SK-N-SH (cell line): ENCODE measurements at regions not wholly inside any gene's neighbourhood (a gene's known extent, or its start where the extent isn't known, plus 50 kb on each side); places are given as distances from the start of the nearest gene placed in this dataset.

ENCODE experiments used
- CTCF ChIA-PET: fragments of 300-600, 350-600 bp; formaldehyde crosslinking; extraction: SDS; loops from one replicate; lab custom pipeline; 2021; lab: Yijun Ruan, JAX
- POLR2A ChIA-PET: fragments of 350-600 bp; sonication (Branson Sonifier 250); formaldehyde crosslinking; extraction: SDS; loops from one replicate; lab custom pipeline; 2020; ENCODE audit warnings: antibody characterized with exemption, inconsistent platforms; lab: Yijun Ruan, JAX
- DNase-seq: peaks from one replicate; pipeline ENCODE4 v3.0.0; 2012
- H2AFZ ChIP-seq: fragments of 200-600 bp; sonication (generic); 2 replicates; pipeline ENCODE4 v1.8.1; 2016; ENCODE audit warnings: antibody characterized with exemption, mild to moderate bottlenecking, low read depth
- H3F3A ChIP-seq: fragments of 200-600 bp; sonication (generic); replicated peaks from 2 replicates; pipeline ENCODE3; 2016; ENCODE audit warnings: antibody characterized with exemption, mild to moderate bottlenecking; ENCODE audit not compliant: insufficient read depth
- H3K27ac ChIP-seq, 2 experiments: fragments of 200-500 bp in 1 of 2; fragments of 200-600 bp in 1 of 2; sonication (Bioruptor generic) in 1 of 2; sonication (generic), shearing (Covaris generic) in 1 of 2; 2 replicates each; pipeline versions ENCODE4 v1.5.1 to v1.6.1; 2014 to 2016; ENCODE audit warnings: low read depth in 2 of 2, inconsistent platforms in 1 of 2, low read length in 1 of 2, mild to moderate bottlenecking in 1 of 2, mixed read lengths in 1 of 2
- H3K27me3 ChIP-seq: fragments of 200-600 bp; sonication (generic), shearing (Covaris generic); 2 replicates; pipeline ENCODE4 v1.6.1; 2016; ENCODE audit warnings: mixed run types; ENCODE audit not compliant: insufficient read depth
- H3K36me3 ChIP-seq, 2 experiments: fragments of 200-500 bp in 1 of 2; fragments of 200-600 bp in 1 of 2; sonication (Bioruptor generic) in 1 of 2; sonication (generic) in 1 of 2; replicated peaks in 1 of 2; 2 replicates each; pipeline versions ENCODE3 to v1.5.1; 2014 to 2016; ENCODE audit warnings: low read length in 1 of 2, mild to moderate bottlenecking in 1 of 2; ENCODE audit not compliant: insufficient read depth in 2 of 2, control insufficient read depth in 1 of 2
- H3K4me1 ChIP-seq, 2 experiments: fragments of 200-500 bp in 1 of 2; fragments of 200-600 bp in 1 of 2; sonication (Bioruptor generic) in 1 of 2; sonication (generic), shearing (Covaris generic) in 1 of 2; 2 replicates each; pipeline versions ENCODE4 v1.5.1 to v1.6.1; 2014 to 2016; ENCODE audit warnings: low read depth in 1 of 2, low read length in 1 of 2, mixed run types in 1 of 2; ENCODE audit not compliant: insufficient read depth in 2 of 2, control insufficient read depth in 1 of 2
- H3K4me2 ChIP-seq: fragments of 200-600 bp; sonication (generic), shearing (Covaris generic); 2 replicates; pipeline ENCODE4 v1.6.1; 2017; ENCODE audit warnings: mixed run types
- H3K4me3 ChIP-seq, 2 experiments: fragments of 200-500 bp in 1 of 2; fragments of 200-600 bp in 1 of 2; sonication (Bioruptor generic) in 1 of 2; sonication (generic), shearing (Covaris generic) in 1 of 2; 2 replicates each; pipeline versions ENCODE4 v1.5.1 to v1.8.1; 2014 to 2016; ENCODE audit warnings: low read depth in 2 of 2, inconsistent platforms in 1 of 2, low read length in 1 of 2, mild to moderate bottlenecking in 1 of 2, mixed read lengths in 1 of 2, moderate library complexity in 1 of 2
- H3K79me2 ChIP-seq: fragments of 200-600 bp; sonication (generic); 2 replicates; pipeline ENCODE4 v1.8.1; 2017; ENCODE audit warnings: mild to moderate bottlenecking; ENCODE audit not compliant: insufficient read depth
- H3K9ac ChIP-seq: fragments of 200-600 bp; sonication (generic); 2 replicates; pipeline ENCODE4 v1.6.1; 2017; ENCODE audit warnings: mixed run types
- H3K9me2 ChIP-seq: fragments of 200-600 bp; sonication (generic); 2 replicates; pipeline ENCODE4 v1.6.1; 2017; ENCODE audit warnings: mixed run types
- H3K9me3 ChIP-seq: fragments of 200-600 bp; sonication (generic); 2 replicates; pipeline ENCODE4 v1.6.1; 2017; ENCODE audit warnings: mixed run types, mild to moderate bottlenecking, moderate library complexity
- H4K20me1 ChIP-seq: fragments of 200-600 bp; sonication (generic); 2 replicates; pipeline ENCODE4 v1.6.1; 2017; ENCODE audit warnings: mild to moderate bottlenecking, mixed run types; ENCODE audit not compliant: insufficient read depth
- EZH2phosphoT487 ChIP-seq: fragments of 200-600 bp; sonication (generic); IDR thresholded peaks from 2 replicates; pipeline ENCODE4 v1.6.1; 2017; ENCODE audit warnings: low read depth, mixed run types, mild to moderate bottlenecking, antibody characterized with exemption, moderate library complexity, borderline replicate concordance
- FOSL2 ChIP-seq: IDR thresholded peaks from 2 replicates; pipeline ENCODE4 v1.4.0; 2012; ENCODE audit warnings: low read depth, mild to moderate bottlenecking, moderate library complexity, borderline replicate concordance
- FOXM1 ChIP-seq: IDR thresholded peaks from 2 replicates; pipeline ENCODE4 v1.4.0; 2012; ENCODE audit warnings: low read depth, mild to moderate bottlenecking
- GABPA ChIP-seq: IDR thresholded peaks from 2 replicates; pipeline ENCODE4 v1.4.0; 2012; ENCODE audit warnings: low read depth, mild to moderate bottlenecking
- GATA2 ChIP-seq: sonication (generic); formaldehyde crosslinking; IDR thresholded peaks from 2 replicates; pipeline ENCODE4 v1.5.0; 2020; ENCODE audit warnings: mild to moderate bottlenecking, missing genetic modification reagents
- IRF3 ChIP-seq: fragments of 150-350 bp; IDR thresholded peaks from 2 replicates; pipeline ENCODE4 v1.6.1; 2016; ENCODE audit warnings: mild to moderate bottlenecking, low read depth, low read length
- JUND ChIP-seq: IDR thresholded peaks from 2 replicates; pipeline ENCODE4 v1.4.0; 2012
- MEF2A ChIP-seq: IDR thresholded peaks from 2 replicates; pipeline ENCODE4 v1.4.0; 2012; ENCODE audit warnings: low read depth, borderline replicate concordance
- MXI1 ChIP-seq: IDR thresholded peaks from 2 replicates; pipeline ENCODE4 v1.6.1; 2012; ENCODE audit warnings: mild to moderate bottlenecking, low read depth, low read length, improper control_type of control experiment
- NFIC ChIP-seq: IDR thresholded peaks from 2 replicates; pipeline ENCODE4 v1.4.0; 2012; ENCODE audit warnings: borderline replicate concordance
- NRF1 ChIP-seq: IDR thresholded peaks from 2 replicates; pipeline ENCODE4 v1.6.1; 2012; ENCODE audit warnings: low read depth, mild to moderate bottlenecking, low read length
- PBX3 ChIP-seq: IDR thresholded peaks from 2 replicates; pipeline ENCODE4; 2012
- RAD21 ChIP-seq: IDR thresholded peaks from 2 replicates; pipeline ENCODE4 v1.6.1; 2012; ENCODE audit warnings: mild to moderate bottlenecking, low read length
- RCOR1 ChIP-seq: fragments of 150-350 bp; IDR thresholded peaks from 2 replicates; pipeline ENCODE4 v1.6.1; 2017; ENCODE audit warnings: antibody characterized with exemption, low read length
- REST ChIP-seq: IDR thresholded peaks from 2 replicates; pipeline ENCODE4 v1.6.1; 2012; ENCODE audit warnings: mild to moderate bottlenecking, low read depth, low read length, moderate library complexity
- RFX5 ChIP-seq: IDR thresholded peaks from 2 replicates; pipeline ENCODE4 v1.6.1; 2012; ENCODE audit warnings: mild to moderate bottlenecking, improper control_type of control experiment, low read length
- TAF1 ChIP-seq: IDR thresholded peaks from 2 replicates; pipeline ENCODE4 v1.6.1; 2012; ENCODE audit warnings: low read depth, mild to moderate bottlenecking, low read length, moderate library complexity, borderline replicate concordance
- TEAD4 ChIP-seq: IDR thresholded peaks from 2 replicates; pipeline ENCODE4 v1.4.0; 2012; ENCODE audit warnings: mild to moderate bottlenecking, borderline replicate concordance; ENCODE audit not compliant: insufficient read depth
- WGBS: methylation state at CpG from one replicate; pipeline ENCODE4 v1.1.6; 2017; ENCODE audit warnings: low lambda C conversion rate; 5-methylcytosine and 5-hydroxymethylcytosine counted together

GRCh38 chr13:34767778-34768177, 174.3 kb upstream of the NBEA start:
- H3K27ac ChIP-seq = no peak overlapping the region
- H3K36me3 ChIP-seq = no peaks in the 10 kb centered on the region
- H3K79me2 ChIP-seq = no peaks in the 10 kb centered on the region
- DNase-seq = no peak
- H2AFZ ChIP-seq = no peak overlapping the region
- no peaks in the 10 kb centered on the region for H3K9me2 ChIP-seq
- H3K27me3 ChIP-seq = no peaks in the 10 kb centered on the region
- no peak for TF ChIP-seq RAD21
- no peak for TF ChIP-seq EZH2phosphoT487
- TF ChIP-seq PBX3 = no peak
- no peak for TF ChIP-seq RCOR1
- no peak for TF ChIP-seq TAF1
- TF ChIP-seq IRF3 = no peak
- no peak for TF ChIP-seq REST
- TF ChIP-seq FOXM1 = no peak
- TF ChIP-seq MEF2A = no peak
- no peak for TF ChIP-seq FOSL2
- TF ChIP-seq NRF1 = no peak
- no peak for TF ChIP-seq JUND
- no peak for TF ChIP-seq TEAD4
- no peak for TF ChIP-seq RFX5
- TF ChIP-seq GABPA = no peak
- no peak for TF ChIP-seq GATA2 (CRISPR knock-in tag)
- no peak for TF ChIP-seq MXI1
- TF ChIP-seq NFIC = no peak
- H3K4me3 ChIP-seq = no peak overlapping the region
- CTCF ChIA-PET = no interaction called here
- 42% methylated on average over 1 of the region's 1 CpG for WGBS
- no peaks in the 10 kb centered on the region for H4K20me1 ChIP-seq
- H3K9me3 ChIP-seq = no peaks in the 10 kb centered on the region
- H3K4me1 ChIP-seq = no peaks in the 10 kb centered on the region
- no peaks in the 10 kb centered on the region for H3F3A ChIP-seq
- no peak overlapping the region for H3K4me2 ChIP-seq
- no peak overlapping the region for H3K9ac ChIP-seq
- POLR2A ChIA-PET = no interaction called here
